ENCODE measurements at regions not wholly inside any gene's neighbourhood (a gene's known extent, or its start where the extent isn't known, plus 50 kb on each side); places are given as distances from the start of the nearest gene placed in this dataset.
"Not testable (repeated sequence)": the region's sequence is repeated elsewhere in the genome, so short reads cannot be mapped to it uniquely, and the experiment has no call there.

DNA sequence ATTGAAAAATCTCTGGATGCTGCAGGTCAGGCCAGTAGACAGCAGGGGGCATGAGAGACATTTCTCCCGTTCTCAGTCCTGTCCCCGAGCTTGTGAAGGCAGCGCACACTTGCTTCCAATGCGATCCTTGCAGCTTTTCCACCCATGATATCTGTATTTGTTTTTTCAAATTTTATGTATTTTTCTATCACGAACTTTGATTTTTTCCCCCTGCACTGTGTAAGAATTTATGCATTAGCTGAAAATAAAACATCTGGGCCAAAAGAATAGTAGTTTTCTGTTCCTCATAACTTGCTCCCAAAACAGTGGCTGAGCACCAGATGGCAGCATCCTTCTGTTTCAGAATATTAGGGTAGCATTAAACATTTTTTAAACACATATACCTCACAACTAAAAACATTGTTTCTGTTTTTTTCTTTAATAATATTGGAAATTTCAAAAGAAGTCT, 90.9 kb upstream of the PABPC3 start:
- TF ChIP-seq, protein P1, sequence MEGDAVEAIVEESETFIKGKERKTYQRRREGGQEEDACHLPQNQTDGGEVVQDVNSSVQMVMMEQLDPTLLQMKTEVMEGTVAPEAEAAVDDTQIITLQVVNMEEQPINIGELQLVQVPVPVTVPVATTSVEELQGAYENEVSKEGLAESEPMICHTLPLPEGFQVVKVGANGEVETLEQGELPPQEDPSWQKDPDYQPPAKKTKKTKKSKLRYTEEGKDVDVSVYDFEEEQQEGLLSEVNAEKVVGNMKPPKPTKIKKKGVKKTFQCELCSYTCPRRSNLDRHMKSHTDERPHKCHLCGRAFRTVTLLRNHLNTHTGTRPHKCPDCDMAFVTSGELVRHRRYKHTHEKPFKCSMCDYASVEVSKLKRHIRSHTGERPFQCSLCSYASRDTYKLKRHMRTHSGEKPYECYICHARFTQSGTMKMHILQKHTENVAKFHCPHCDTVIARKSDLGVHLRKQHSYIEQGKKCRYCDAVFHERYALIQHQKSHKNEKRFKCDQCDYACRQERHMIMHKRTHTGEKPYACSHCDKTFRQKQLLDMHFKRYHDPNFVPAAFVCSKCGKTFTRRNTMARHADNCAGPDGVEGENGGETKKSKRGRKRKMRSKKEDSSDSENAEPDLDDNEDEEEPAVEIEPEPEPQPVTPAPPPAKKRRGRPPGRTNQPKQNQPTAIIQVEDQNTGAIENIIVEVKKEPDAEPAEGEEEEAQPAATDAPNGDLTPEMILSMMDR (IDR thresholded peaks at IDR 0.05) = peak in 3 of 5 experiments; percentile 16 to 62 (median 32)
- DNase-seq (ENCODE audit: low spot score in 2 of 2); H3K27ac ChIP-seq; H3K4me1 ChIP-seq; H3K4me3 ChIP-seq; H3K36me3 ChIP-seq; H3K9me3 ChIP-seq: not testable (repeated sequence)
- WGBS, 2 donors = 0 to 4% methylated on average over 5 of the region's 5 CpGs
- peaks cover 0 to 13% of the 10 kb centered on the region in 2 donors for H3K27me3 ChIP-seq

DNA sequence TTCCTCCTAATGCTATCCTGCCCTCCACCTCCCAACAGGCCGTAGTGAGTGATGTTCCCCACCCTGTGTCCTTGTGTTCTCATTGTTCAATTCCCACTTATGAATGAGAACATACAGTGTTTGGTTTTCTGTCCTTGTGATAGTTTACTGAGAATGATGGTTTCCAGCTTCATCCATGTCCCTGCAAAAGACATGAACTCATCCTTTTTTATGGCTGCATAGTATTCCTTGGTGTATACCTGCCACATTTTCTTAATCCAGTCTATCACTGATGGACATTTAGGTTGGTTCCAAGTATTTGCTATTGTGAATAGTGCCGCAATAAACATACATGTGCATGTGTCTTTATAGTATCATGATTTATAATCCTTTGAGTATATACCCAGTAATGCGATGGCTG, 88.5 kb upstream of the PABPC3 start:
- WGBS, 2 donors = 97 to 98% methylated on average over 3 of the region's 3 CpGs
- not testable (repeated sequence) for H3K9me3 ChIP-seq; H3K4me1 ChIP-seq; H3K36me3 ChIP-seq; H3K27me3 ChIP-seq; H3K27ac ChIP-seq; DNase-seq (ENCODE audit: low spot score in 2 of 2); H3K4me3 ChIP-seq

DNA sequence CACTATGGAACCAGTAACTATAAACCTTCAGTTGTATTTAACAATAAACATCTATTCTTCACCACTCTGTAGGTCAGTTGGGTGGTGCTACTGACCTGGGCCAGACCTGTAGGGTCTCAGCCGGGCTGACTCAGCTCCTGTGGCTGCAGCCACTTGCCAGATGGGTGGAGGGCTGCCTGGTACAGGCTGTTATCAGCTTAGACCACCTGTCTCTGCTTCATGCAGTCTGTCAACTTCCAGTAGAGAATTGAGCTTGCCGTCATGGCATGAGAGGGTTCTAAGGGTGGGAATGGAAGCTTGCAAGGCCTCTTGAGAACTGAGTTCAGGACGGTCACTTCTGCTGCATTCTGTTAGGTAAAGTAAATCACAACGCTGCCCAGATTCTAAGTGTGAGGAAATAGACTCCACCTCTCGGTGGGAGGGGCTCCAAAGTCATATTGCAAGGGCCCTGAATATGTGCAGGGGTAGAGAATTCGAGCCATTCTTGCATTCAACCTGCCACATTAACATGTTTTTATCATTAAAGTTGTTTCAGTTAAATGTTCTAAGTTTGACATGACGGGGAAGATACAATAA, 81.5 kb upstream of the PABPC3 start:
- not testable (repeated sequence) for H3K9me3 ChIP-seq; H3K36me3 ChIP-seq; H3K4me3 ChIP-seq; DNase-seq (ENCODE audit: low spot score in 2 of 2); H3K27ac ChIP-seq
- peaks cover 0 to 38% of the 10 kb centered on the region in 2 donors for H3K27me3 ChIP-seq
- peaks cover 0 to 14% (median 0%) of the 10 kb centered on the region in 4 donors for H3K4me1 ChIP-seq
- WGBS, 2 donors = 68 to 71% methylated on average over 7 of the region's 7 CpGs

DNA sequence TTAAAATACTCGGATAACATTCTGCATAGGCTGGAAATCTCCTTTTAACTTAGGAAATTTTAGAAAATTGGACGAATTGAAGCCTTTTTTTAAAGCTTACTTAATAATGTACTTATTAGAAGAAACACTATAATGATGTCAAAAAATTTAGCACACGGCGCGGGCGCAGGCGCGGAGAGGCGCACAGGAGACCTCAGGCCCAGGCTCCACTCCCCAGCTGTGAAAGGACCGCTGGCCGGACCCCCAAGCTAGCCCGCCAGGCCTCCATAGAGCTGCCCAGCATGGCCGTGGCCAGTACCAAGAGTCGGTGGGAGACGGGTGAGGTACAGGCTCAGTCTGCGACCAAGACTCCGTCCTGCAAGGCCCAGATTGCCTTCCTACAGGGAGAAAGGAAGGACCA, 78.8 kb upstream of the PABPC3 start:
- not testable (repeated sequence) for DNase-seq (ENCODE audit: low spot score in 2 of 2); H3K36me3 ChIP-seq; H3K4me3 ChIP-seq; H3K9me3 ChIP-seq; H3K27ac ChIP-seq
- Histone ChIP-seq H3K27me3 (peaks cover 0 to 39% of the 10 kb centered on the region in 2 donors), H3K4me1 (peaks cover 0 to 14% (median 0%) of the 10 kb centered on the region in 4 donors)
- 89% methylated on average over 17 of the region's 17 CpGs for WGBS, 2 donors

DNA sequence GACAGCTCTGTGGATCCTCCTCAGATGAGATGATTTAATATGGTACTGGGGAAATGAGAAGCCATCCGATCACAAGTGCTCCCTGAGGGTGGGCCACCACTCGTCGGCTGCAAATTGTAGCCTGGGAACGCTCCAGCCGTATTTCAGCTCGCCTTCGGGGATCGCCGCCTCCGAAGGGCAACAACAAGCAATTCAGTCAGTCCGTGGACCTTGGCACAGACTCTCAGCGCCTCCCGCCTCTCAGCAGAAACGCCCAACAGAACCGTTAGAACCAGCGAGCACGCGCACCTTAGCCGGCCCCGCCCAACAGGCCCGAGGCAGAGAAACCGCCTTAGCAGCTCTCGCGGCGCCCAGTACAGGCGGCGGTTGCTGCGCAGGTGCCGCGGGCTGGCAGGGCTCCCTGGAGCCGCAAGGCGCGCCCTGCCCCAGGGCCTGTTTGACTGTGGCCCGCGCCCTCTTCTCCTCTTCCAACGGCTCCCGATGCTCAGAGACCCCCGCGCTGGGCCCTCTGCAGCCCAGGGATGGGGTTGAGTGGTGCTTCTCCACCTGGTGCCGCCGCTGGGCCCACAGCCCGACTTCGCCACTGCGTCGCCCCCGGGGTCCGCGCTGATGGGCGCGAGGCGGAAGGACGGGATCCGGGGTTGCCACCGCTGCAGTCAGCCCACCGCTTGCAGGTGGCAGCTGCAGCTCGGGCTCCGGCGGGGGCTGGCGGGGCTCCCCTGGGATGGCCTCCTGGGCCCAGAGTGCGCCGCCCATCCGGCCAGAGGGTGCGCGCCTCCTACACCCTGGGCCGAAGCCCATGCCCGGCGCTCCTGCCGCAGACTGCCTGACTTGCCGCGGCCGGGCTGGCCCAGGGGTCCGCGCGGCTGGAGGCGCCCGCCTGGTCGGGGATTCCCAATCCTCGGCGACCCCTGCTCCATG, 77.9 kb upstream of the PABPC3 start:
- DNase-seq (ENCODE audit: low spot score in 2 of 2); H3K27ac ChIP-seq; H3K36me3 ChIP-seq; H3K9me3 ChIP-seq: not testable (repeated sequence)
- H3K27me3 ChIP-seq = peaks cover 0 to 39% of the 10 kb centered on the region in 2 donors
- H3K4me1 ChIP-seq = peaks cover 0 to 14% (median 0%) of the 10 kb centered on the region in 4 donors
- WGBS, 2 donors = 2% methylated on average over 12 to 54 of the region's 79 CpGs
- H3K4me3 ChIP-seq = peak overlapping the region; percentile 5 to 47 (median 12)

DNA sequence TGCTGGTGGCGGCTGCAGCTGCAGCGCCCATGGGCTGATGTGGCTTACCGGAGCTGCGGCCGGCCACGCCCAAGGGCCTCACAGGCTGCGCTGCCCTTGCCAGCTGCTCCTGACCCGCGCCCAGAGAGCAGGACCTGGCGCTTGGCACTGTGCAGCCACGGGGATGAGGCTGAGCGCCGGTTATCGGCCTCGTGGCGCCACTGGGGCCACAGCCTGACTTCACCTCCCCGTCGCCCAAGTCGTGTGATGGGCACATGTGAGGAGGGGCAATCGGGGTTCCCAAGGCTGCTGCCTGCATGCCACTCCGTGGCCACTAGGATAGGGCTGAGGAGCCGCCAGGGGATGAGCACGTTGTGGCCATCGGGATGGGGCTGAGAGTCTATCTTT, 77.2 kb upstream of the PABPC3 start:
- peaks cover 0 to 39% of the 10 kb centered on the region in 2 donors for H3K27me3 ChIP-seq
- no peaks in the 10 kb centered on the region for H3K9me3 ChIP-seq
- H3K4me3 ChIP-seq = peak overlapping the region in 3 of 4 donors; percentile 11 to 47 (median 12)
- WGBS, 2 donors = 2% methylated on average over 16 of the region's 24 CpGs; no CpG with 5 or more reads in 1 of the 2 donors
- H3K4me1 ChIP-seq = peaks cover 0 to 14% (median 0%) of the 10 kb centered on the region in 4 donors
- no peaks in the 10 kb centered on the region for H3K36me3 ChIP-seq
- no peak for DNase-seq (ENCODE audit: low spot score in 2 of 2)
- TF ChIP-seq, protein P1 (IDR thresholded peaks at IDR 0.05) = no peak
- TF ChIP-seq POLR2A (IDR thresholded peaks at IDR 0.05) = no peak
- no peak for TF ChIP-seq EP300 (IDR thresholded peaks at IDR 0.05)
- no peak overlapping the region for H3K27ac ChIP-seq

DNA sequence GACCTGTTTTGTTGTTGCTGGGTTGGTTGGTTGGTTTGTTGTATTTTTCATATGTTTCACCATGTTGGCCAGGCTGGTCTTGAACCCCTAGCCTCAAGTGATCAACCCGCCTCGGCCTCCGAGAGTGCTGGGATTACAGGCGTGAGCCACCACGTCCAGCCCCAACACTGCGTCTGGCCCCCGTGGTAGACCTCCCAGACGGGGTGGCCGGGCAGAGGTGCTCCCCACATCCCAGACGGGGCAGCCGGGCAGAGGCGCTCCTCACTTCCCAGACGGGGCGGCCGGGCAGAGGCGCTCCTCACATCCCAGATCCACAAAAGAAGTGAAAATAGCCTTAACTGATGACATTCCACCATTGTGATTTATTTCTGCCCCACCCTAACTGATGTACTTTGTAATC, 76.2 kb upstream of the PABPC3 start:
- 94 to 96% methylated on average over 16 of the region's 16 CpGs for WGBS, 2 donors
- not testable (repeated sequence) for H3K9me3 ChIP-seq; H3K27ac ChIP-seq; DNase-seq (ENCODE audit: low spot score in 2 of 2); H3K4me3 ChIP-seq; H3K36me3 ChIP-seq
- Histone ChIP-seq H3K27me3 (peaks cover 0 to 35% of the 10 kb centered on the region in 2 donors), H3K4me1 (peaks cover 0 to 14% (median 0%) of the 10 kb centered on the region in 4 donors)
